ENCODE measurements at regions not wholly inside any gene's neighbourhood (a gene's known extent, or its start where the extent isn't known, plus 50 kb on each side); places are given as distances from the start of the nearest gene placed in this dataset.
A peak's percentile ranks its signal among the peaks of the same experiment; 100 is the strongest.

DNA sequence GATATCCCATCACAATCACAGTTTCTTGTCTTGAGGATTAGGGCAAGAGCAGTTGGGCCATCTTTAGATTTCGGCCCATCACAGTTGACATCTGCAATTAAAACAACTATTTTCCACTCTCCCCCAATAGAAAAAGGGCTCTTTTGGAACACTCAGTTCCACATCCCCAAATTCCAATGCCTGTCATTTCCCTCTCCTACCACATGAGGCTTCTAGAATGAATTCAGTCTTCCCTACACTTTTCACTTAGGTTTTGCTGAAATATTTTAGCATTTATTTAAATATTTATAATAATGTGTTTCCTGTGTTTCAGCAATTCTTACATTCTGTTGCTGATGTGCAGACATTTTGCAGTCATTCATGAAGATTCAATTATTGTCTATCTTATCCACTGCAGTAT, 118.4 kb downstream of the COX18 start:
- no peak overlapping the region for H3K4me2 ChIP-seq (ENCODE audit: low read length)
- H3K4me1 ChIP-seq (ENCODE audit: control insufficient read depth in 1 of 2, insufficient read depth in 2 of 2, low read length in 2 of 2) = no peaks in the 10 kb centered on the region
- no peaks in the 10 kb centered on the region for H3K79me2 ChIP-seq (ENCODE audit: insufficient read depth, low read length)
- H3K27ac ChIP-seq (ENCODE audit: low read depth, low read length) = no peak overlapping the region
- 0 out of 2 replicates have a peak, but pooled peaks cover 4% of the 10 kb centered on the region for H3K27me3 ChIP-seq (ENCODE audit: insufficient read depth, low read length)
- CTCF ChIA-PET = no interaction called here
- H3K4me3 ChIP-seq (replicated peaks in 1 of 2; ENCODE audit: low read depth in 1 of 2, low read length in 2 of 2) = no peak overlapping the region
- H3K9me2 ChIP-seq (ENCODE audit: insufficient read depth) = no peaks in the 10 kb centered on the region
- intact Hi-C loops (cut with micrococcal nuclease) = no loop called here
- no peak overlapping the region for H3K9ac ChIP-seq (ENCODE audit: low read length)
- H2AFZ ChIP-seq (ENCODE audit: low read depth, low read length, poor library complexity, severe bottlenecking) = no peak overlapping the region
- BruUV-seq (replicated peaks) = no TSS peak
- TF ChIP-seq, protein P1, sequence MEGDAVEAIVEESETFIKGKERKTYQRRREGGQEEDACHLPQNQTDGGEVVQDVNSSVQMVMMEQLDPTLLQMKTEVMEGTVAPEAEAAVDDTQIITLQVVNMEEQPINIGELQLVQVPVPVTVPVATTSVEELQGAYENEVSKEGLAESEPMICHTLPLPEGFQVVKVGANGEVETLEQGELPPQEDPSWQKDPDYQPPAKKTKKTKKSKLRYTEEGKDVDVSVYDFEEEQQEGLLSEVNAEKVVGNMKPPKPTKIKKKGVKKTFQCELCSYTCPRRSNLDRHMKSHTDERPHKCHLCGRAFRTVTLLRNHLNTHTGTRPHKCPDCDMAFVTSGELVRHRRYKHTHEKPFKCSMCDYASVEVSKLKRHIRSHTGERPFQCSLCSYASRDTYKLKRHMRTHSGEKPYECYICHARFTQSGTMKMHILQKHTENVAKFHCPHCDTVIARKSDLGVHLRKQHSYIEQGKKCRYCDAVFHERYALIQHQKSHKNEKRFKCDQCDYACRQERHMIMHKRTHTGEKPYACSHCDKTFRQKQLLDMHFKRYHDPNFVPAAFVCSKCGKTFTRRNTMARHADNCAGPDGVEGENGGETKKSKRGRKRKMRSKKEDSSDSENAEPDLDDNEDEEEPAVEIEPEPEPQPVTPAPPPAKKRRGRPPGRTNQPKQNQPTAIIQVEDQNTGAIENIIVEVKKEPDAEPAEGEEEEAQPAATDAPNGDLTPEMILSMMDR (IDR thresholded peaks at IDR 0.05 in 2 of 3, conservative IDR thresholded peaks at IDR 0.05 in 1 of 3; ENCODE audit: borderline replicate concordance in 1 of 3, insufficient read depth in 1 of 3, low read depth in 2 of 3, low read length in 2 of 3) = peak in 2 of 3 experiments; percentile 22 to 37; a peak in 3 of 6 replicates
- no peak for TF ChIP-seq EZH2 (IDR thresholded peaks at IDR 0.05)
- H4K20me1 ChIP-seq (ENCODE audit: insufficient read depth) = no peaks in the 10 kb centered on the region
- POLR2A ChIA-PET = no interaction called here
- no peaks in the 10 kb centered on the region for H3K36me3 ChIP-seq (ENCODE audit: control insufficient read depth in 1 of 2, insufficient read depth in 2 of 2, low read length in 2 of 2)
- no peaks in the 10 kb centered on the region for H3K9me3 ChIP-seq (ENCODE audit: control insufficient read depth in 1 of 2, insufficient read depth in 1 of 2, low read depth in 1 of 2, low read length in 2 of 2)
- ATAC-seq = peak; percentile 73
- RAD21 ChIA-PET (ENCODE audit: low non-redundant PET in 1 of 2, low total read pairs in 2 of 2, uncharacterized antibody in 2 of 2, unreplicated experiment in 2 of 2) = no interaction called here
- DNase-seq (ENCODE audit: low read depth, low spot score) = no peak

DNA sequence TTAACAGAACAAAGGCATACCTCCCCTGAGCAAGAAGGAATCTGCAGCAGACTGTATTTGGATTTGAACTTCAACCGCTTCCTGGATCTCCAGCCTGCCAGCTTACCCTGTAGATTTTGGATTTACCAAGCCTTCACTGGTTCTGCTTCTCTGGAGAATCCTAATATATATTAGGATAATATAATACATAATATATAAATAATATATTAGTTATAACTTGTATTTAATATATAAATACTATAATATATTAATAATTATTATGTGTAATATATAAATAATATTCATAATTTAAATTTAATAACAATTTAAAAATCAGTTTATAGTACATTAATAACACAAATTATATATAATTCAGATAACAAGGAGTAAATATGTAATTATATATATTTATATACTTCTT, 121.4 kb downstream of the COX18 start:
- ChIA-PET POLR2A (no interaction called here), CTCF (no interaction called here), RAD21 (ENCODE audit: low non-redundant PET in 1 of 2, low total read pairs in 2 of 2, uncharacterized antibody in 2 of 2, unreplicated experiment in 2 of 2) (no interaction called here)
- DNase-seq (ENCODE audit: low read depth, low spot score) = no peak
- no peaks in the 10 kb centered on the region for H3K36me3 ChIP-seq (ENCODE audit: control insufficient read depth in 1 of 2, insufficient read depth in 2 of 2, low read length in 2 of 2)
- no peaks in the 10 kb centered on the region for H3K4me1 ChIP-seq (ENCODE audit: control insufficient read depth in 1 of 2, insufficient read depth in 2 of 2, low read length in 2 of 2)
- no peak overlapping the region for H3K27ac ChIP-seq (ENCODE audit: low read depth, low read length)
- no peaks in the 10 kb centered on the region for H3K79me2 ChIP-seq (ENCODE audit: insufficient read depth, low read length)
- BruUV-seq (replicated peaks) = no TSS peak
- H3K9me3 ChIP-seq (ENCODE audit: control insufficient read depth in 1 of 2, insufficient read depth in 1 of 2, low read depth in 1 of 2, low read length in 2 of 2) = no peaks in the 10 kb centered on the region
- intact Hi-C loops (cut with micrococcal nuclease) = no loop called here
- no peaks in the 10 kb centered on the region for H4K20me1 ChIP-seq (ENCODE audit: insufficient read depth)
- no peak overlapping the region for H3K9ac ChIP-seq (ENCODE audit: low read length)
- no peaks in the 10 kb centered on the region for H3K9me2 ChIP-seq (ENCODE audit: insufficient read depth)
- no peak for ATAC-seq
- H3K4me3 ChIP-seq (replicated peaks in 1 of 2; ENCODE audit: low read depth in 1 of 2, low read length in 2 of 2) = no peak overlapping the region
- H3K27me3 ChIP-seq (ENCODE audit: insufficient read depth, low read length) = 0 out of 2 replicates have a peak, but pooled peaks cover 4% of the 10 kb centered on the region
- no peak overlapping the region for H2AFZ ChIP-seq (ENCODE audit: low read depth, low read length, poor library complexity, severe bottlenecking)
- no peak overlapping the region for H3K4me2 ChIP-seq (ENCODE audit: low read length)
- TF ChIP-seq SP1 (IDR thresholded peaks at IDR 0.05; ENCODE audit: low read depth) (no peak), EZH2 (IDR thresholded peaks at IDR 0.05) (no peak), EGR1 (IDR thresholded peaks at IDR 0.05; ENCODE audit: low read depth) (no peak), CBX3 (IDR thresholded peaks at IDR 0.05; ENCODE audit: low read depth) (no peak), RAD21 (IDR thresholded peaks at IDR 0.05; ENCODE audit: low read depth) (no peak), FOSL1 (IDR thresholded peaks at IDR 0.05; ENCODE audit: low read depth) (no peak), ELF1 (IDR thresholded peaks at IDR 0.05; ENCODE audit: borderline replicate concordance, low read depth) (no peak), CEBPB (IDR thresholded peaks at IDR 0.05; ENCODE audit: low read depth) (no peak)
- TF ChIP-seq, protein P2, sequence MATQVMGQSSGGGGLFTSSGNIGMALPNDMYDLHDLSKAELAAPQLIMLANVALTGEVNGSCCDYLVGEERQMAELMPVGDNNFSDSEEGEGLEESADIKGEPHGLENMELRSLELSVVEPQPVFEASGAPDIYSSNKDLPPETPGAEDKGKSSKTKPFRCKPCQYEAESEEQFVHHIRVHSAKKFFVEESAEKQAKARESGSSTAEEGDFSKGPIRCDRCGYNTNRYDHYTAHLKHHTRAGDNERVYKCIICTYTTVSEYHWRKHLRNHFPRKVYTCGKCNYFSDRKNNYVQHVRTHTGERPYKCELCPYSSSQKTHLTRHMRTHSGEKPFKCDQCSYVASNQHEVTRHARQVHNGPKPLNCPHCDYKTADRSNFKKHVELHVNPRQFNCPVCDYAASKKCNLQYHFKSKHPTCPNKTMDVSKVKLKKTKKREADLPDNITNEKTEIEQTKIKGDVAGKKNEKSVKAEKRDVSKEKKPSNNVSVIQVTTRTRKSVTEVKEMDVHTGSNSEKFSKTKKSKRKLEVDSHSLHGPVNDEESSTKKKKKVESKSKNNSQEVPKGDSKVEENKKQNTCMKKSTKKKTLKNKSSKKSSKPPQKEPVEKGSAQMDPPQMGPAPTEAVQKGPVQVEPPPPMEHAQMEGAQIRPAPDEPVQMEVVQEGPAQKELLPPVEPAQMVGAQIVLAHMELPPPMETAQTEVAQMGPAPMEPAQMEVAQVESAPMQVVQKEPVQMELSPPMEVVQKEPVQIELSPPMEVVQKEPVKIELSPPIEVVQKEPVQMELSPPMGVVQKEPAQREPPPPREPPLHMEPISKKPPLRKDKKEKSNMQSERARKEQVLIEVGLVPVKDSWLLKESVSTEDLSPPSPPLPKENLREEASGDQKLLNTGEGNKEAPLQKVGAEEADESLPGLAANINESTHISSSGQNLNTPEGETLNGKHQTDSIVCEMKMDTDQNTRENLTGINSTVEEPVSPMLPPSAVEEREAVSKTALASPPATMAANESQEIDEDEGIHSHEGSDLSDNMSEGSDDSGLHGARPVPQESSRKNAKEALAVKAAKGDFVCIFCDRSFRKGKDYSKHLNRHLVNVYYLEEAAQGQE (IDR thresholded peaks at IDR 0.05; ENCODE audit: low read depth) = no peak
- TF ChIP-seq, protein P3, sequence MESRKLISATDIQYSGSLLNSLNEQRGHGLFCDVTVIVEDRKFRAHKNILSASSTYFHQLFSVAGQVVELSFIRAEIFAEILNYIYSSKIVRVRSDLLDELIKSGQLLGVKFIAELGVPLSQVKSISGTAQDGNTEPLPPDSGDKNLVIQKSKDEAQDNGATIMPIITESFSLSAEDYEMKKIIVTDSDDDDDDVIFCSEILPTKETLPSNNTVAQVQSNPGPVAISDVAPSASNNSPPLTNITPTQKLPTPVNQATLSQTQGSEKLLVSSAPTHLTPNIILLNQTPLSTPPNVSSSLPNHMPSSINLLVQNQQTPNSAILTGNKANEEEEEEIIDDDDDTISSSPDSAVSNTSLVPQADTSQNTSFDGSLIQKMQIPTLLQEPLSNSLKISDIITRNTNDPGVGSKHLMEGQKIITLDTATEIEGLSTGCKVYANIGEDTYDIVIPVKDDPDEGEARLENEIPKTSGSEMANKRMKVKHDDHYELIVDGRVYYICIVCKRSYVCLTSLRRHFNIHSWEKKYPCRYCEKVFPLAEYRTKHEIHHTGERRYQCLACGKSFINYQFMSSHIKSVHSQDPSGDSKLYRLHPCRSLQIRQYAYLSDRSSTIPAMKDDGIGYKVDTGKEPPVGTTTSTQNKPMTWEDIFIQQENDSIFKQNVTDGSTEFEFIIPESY (IDR thresholded peaks at IDR 0.05; ENCODE audit: extremely low read depth, insufficient replicate concordance, low read length) = no peak
- TF ChIP-seq, protein P4, sequence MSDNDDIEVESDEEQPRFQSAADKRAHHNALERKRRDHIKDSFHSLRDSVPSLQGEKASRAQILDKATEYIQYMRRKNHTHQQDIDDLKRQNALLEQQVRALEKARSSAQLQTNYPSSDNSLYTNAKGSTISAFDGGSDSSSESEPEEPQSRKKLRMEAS (IDR thresholded peaks at IDR 0.05) = no peak
- TF ChIP-seq, protein P5, sequence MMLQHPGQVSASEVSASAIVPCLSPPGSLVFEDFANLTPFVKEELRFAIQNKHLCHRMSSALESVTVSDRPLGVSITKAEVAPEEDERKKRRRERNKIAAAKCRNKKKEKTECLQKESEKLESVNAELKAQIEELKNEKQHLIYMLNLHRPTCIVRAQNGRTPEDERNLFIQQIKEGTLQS (IDR thresholded peaks at IDR 0.05) = no peak

Data from HCT116 (cell line).